ENCODE measurements at regions not wholly inside any gene's neighbourhood (a gene's known extent, or its start where the extent isn't known, plus 50 kb on each side); places are given as distances from the start of the nearest gene placed in this dataset.

DNA sequence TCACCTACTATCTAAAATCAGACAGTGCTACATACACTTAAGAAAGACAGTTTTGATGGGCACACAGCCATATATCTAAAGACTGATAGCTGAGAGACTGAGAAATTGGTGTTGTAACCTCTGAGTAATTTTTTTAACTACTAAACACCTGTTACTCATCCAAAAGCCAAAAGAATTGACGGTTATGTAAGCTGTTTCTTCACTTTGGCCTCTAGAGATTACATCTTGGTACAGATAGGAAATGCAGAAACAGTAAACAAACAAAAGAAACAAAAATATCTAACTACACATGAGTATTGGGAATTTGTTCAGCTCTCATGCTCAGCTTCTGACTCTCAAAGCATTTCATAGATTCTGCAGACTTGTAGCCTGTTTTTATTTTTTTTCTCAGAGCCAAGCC, 152.1 kb upstream of the GAS1 start:
- 52 to 72% (median 59%) methylated on average over 1 of the region's 1 CpG for WGBS, 5 donors

DNA sequence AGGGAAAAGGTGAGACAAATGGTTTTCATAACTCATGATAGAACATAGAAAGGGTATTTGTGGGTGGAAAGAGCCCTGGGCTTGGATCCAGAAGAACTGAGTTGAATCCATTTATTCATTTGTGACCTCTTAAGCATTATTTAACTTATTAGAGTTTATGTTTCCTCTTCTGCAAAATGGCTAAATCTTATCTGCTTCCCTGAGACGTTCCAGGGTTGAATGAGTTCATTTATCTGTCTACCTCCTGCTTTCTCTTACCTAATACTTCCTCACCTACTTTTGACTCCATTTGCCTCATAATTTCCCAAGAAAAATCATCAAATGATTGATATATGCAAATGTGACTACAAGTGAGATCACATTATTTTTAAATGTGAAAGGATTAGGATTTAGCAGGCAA, 152.7 kb upstream of the GAS1 start:
- TF ChIP-seq EP300 (IDR thresholded peaks at IDR 0.05) (no peak), POLR2AphosphoS5 (IDR thresholded peaks at IDR 0.05) (no peak), POLR2A (IDR thresholded peaks at IDR 0.05) (no peak)
- TF ChIP-seq, protein P1, sequence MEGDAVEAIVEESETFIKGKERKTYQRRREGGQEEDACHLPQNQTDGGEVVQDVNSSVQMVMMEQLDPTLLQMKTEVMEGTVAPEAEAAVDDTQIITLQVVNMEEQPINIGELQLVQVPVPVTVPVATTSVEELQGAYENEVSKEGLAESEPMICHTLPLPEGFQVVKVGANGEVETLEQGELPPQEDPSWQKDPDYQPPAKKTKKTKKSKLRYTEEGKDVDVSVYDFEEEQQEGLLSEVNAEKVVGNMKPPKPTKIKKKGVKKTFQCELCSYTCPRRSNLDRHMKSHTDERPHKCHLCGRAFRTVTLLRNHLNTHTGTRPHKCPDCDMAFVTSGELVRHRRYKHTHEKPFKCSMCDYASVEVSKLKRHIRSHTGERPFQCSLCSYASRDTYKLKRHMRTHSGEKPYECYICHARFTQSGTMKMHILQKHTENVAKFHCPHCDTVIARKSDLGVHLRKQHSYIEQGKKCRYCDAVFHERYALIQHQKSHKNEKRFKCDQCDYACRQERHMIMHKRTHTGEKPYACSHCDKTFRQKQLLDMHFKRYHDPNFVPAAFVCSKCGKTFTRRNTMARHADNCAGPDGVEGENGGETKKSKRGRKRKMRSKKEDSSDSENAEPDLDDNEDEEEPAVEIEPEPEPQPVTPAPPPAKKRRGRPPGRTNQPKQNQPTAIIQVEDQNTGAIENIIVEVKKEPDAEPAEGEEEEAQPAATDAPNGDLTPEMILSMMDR (IDR thresholded peaks at IDR 0.05) = no peak
- H3K4me3 ChIP-seq = no peak overlapping the region
- no peaks in the 10 kb centered on the region for H3K36me3 ChIP-seq
- WGBS, 5 donors = 0 to 14% (median 4%) methylated on average over 1 of the region's 1 CpG
- DNase-seq = no peak
- H3K27me3 ChIP-seq = no peaks in the 10 kb centered on the region
- peaks cover 0 to 8% (median 0%) of the 10 kb centered on the region in 4 donors for H3K4me1 ChIP-seq
- intact Hi-C loops (cut with DNase I; ENCODE audit: low total_unique reads) = no loop called here
- no peak overlapping the region for H3K27ac ChIP-seq
- no peaks in the 10 kb centered on the region for H3K9me3 ChIP-seq

More for the DNA sequence above, 152.1 kb upstream of the GAS1 start:
- DNase-seq = no peak
- Histone ChIP-seq H3K36me3 (no peaks in the 10 kb centered on the region), H3K4me1 (peaks cover 0 to 8% (median 0%) of the 10 kb centered on the region in 4 donors), H3K9me3 (no peaks in the 10 kb centered on the region), H3K4me3 (no peak overlapping the region), H3K27ac (no peak overlapping the region), H3K27me3 (no peaks in the 10 kb centered on the region)
- TF ChIP-seq POLR2AphosphoS5 (IDR thresholded peaks at IDR 0.05) = no peak
- no peak for TF ChIP-seq POLR2A (IDR thresholded peaks at IDR 0.05)
- TF ChIP-seq, protein P1 (IDR thresholded peaks at IDR 0.05) = no peak
- TF ChIP-seq EP300 (IDR thresholded peaks at IDR 0.05) = no peak
- intact Hi-C loops (cut with DNase I; ENCODE audit: low total_unique reads) = no loop called here

DNA sequence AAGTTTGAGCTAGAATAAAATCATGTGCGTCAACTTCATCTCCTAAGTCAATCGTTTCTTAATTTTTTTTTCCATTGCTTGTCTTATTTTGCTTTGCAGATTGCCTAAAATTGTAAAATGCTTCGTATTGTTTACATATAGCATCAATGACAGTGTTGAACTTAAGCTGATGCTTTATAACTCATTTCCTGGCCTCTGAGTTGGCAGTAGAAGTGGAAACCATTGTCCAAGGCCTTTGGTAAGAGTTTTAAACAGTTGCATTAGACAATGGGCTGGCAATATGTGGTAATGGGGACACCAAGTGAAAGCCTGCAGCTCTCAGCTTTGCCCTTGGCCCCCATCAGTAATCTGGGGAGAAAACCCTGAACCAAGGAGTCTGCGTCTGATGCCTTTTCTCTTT, 154.8 kb upstream of the GAS1 start:
- H3K36me3 ChIP-seq = no peaks in the 10 kb centered on the region
- intact Hi-C loops (cut with DNase I; ENCODE audit: low total_unique reads) = no loop called here
- 67 to 80% (median 78%) methylated on average over 4 of the region's 4 CpGs for WGBS, 5 donors
- no peaks in the 10 kb centered on the region for H3K27me3 ChIP-seq
- H3K4me1 ChIP-seq = peaks cover 0 to 8% (median 0%) of the 10 kb centered on the region in 4 donors
- no peaks in the 10 kb centered on the region for H3K9me3 ChIP-seq
- no peak overlapping the region for H3K27ac ChIP-seq
- TF ChIP-seq POLR2A (IDR thresholded peaks at IDR 0.05) (no peak), POLR2AphosphoS5 (IDR thresholded peaks at IDR 0.05) (no peak), EP300 (IDR thresholded peaks at IDR 0.05) (no peak)
- TF ChIP-seq, protein P1 (IDR thresholded peaks at IDR 0.05) = no peak
- H3K4me3 ChIP-seq = no peak overlapping the region
- DNase-seq = no peak

DNA sequence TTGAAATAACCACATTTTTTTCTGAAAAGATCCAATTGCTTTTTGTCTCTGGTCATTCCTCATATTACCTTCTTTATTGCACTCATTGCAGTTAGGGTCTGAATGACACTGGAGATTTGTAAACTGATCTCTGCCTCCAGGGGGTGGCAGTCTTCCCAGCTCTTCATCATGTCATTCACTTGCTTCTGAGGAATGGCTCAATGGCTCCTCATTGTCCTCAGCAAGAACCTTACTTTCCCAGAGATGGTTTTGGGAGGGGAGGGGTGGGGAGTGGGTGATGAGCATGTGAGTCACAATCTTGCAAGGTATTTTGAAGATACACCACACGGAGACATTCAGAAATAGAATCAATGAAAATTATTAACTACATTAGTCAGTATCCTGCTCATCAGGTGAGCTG, 159.8 kb upstream of the GAS1 start:
- Histone ChIP-seq H3K27ac (no peak overlapping the region), H3K9me3 (peaks cover 0 to 10% (median 4%) of the 10 kb centered on the region in 4 donors), H3K4me1 (peaks cover 0 to 2% (median 0%) of the 10 kb centered on the region in 4 donors), H3K36me3 (no peaks in the 10 kb centered on the region), H3K4me3 (no peak overlapping the region), H3K27me3 (no peaks in the 10 kb centered on the region)
- DNase-seq = no peak
- no peak for TF ChIP-seq POLR2A (IDR thresholded peaks at IDR 0.05)
- TF ChIP-seq EP300 (IDR thresholded peaks at IDR 0.05) = no peak
- TF ChIP-seq POLR2AphosphoS5 (IDR thresholded peaks at IDR 0.05) = no peak
- TF ChIP-seq, protein P1 (IDR thresholded peaks at IDR 0.05) = no peak
- WGBS, 5 donors = 65 to 85% (median 81%) methylated on average over 1 of the region's 1 CpG
- intact Hi-C loops (cut with DNase I; ENCODE audit: low total_unique reads) = no loop called here

Data from stomach (tissue), 8 donors.